HT1080 (cell line): ENCODE measurements at regions not wholly inside any gene's neighbourhood (a gene's known extent, or its start where the extent isn't known, plus 50 kb on each side); places are given as distances from the start of the nearest gene placed in this dataset.
"Not testable (repeated sequence)": the region's sequence is repeated elsewhere in the genome, so short reads cannot be mapped to it uniquely, and the experiment has no call there.

Experiments
- DNase-seq: peaks from one replicate; pipeline ENCODE4 v3.0.0-alpha.2; 2015; ENCODE audit warnings: low read depth

GRCh38 chr7:145134377-145134776, 298.5 kb upstream of the TPK1 start:
- no peak for DNase-seq

GRCh38 chr7:145123502-145123901, 287.6 kb upstream of the TPK1 start:
- DNase-seq, result peak; percentile 14

GRCh38 chr7:145106001-145106400, 270.1 kb upstream of the TPK1 start:
- peak; percentile 51 for DNase-seq

- no peak for DNase-seq
These were observed 269.7 kb upstream of the TPK1 start for GRCh38 chr7:145105561-145105960.

- DNase-seq, result no peak
These were observed 268.5 kb upstream of the TPK1 start for GRCh38 chr7:145104400-145104799.

GRCh38 chr7:145102199-145102598, 266.3 kb upstream of the TPK1 start:
- not testable (repeated sequence) for DNase-seq

GRCh38 chr7:145092766-145093165, 256.9 kb upstream of the TPK1 start:
- no peak for DNase-seq

- DNase-seq, result no peak
These were observed 252.4 kb upstream of the TPK1 start for GRCh38 chr7:145088111-145088745.

GRCh38 chr7:145082366-145083161, 246.7 kb upstream of the TPK1 start:
- DNase-seq, result peak; percentile 6

GRCh38 chr7:145065473-145065872, 229.6 kb upstream of the TPK1 start:
- no peak for DNase-seq

- no peak for DNase-seq
These were observed 228.3 kb upstream of the TPK1 start for GRCh38 chr7:145064114-145064513.

GRCh38 chr7:145053781-145054180, 217.9 kb upstream of the TPK1 start:
- no peak for DNase-seq

- no peak for DNase-seq
These were observed 214.6 kb upstream of the TPK1 start for GRCh38 chr7:145050415-145050814.

- peak; percentile 36 for DNase-seq
These were observed 201.0 kb upstream of the TPK1 start for GRCh38 chr7:145036604-145037405.

- no peak for DNase-seq
These were observed 195.3 kb upstream of the TPK1 start for GRCh38 chr7:145031162-145031561.

- DNase-seq, result no peak
These were observed 194.9 kb upstream of the TPK1 start for GRCh38 chr7:145030754-145031153.

- DNase-seq, result no peak
These were observed 184.6 kb upstream of the TPK1 start for GRCh38 chr7:145020454-145020853.

- peak; percentile 58 for DNase-seq
These were observed 180.2 kb upstream of the TPK1 start for GRCh38 chr7:145016068-145016467.

GRCh38 chr7:145009876-145010275, 174.0 kb upstream of the TPK1 start:
- DNase-seq, result peak; percentile 61

- DNase-seq, result no peak
These were observed 169.7 kb upstream of the TPK1 start for GRCh38 chr7:145005601-145006000.

GRCh38 chr7:144997512-144997911, 161.7 kb upstream of the TPK1 start:
- DNase-seq, result no peak

GRCh38 chr7:144995495-144995894, 159.6 kb upstream of the TPK1 start:
- no peak for DNase-seq
